ENCODE measurements at regions not wholly inside any gene's neighbourhood (a gene's known extent, or its start where the extent isn't known, plus 50 kb on each side); places are given as distances from the start of the nearest gene placed in this dataset.

GRCh38 chr3:40627095-40627494 lies 102.3 kb downstream of the ZNF621 start:
- Histone ChIP-seq H3K9me3 (ENCODE audit: control insufficient read depth, low read depth, low read length) (peaks cover 9% of the 10 kb centered on the region), H3K9me1 (ENCODE audit: control insufficient read depth, extremely low read depth, insufficient read depth, low read length) (no peaks in the 10 kb centered on the region), H3K9ac (ENCODE audit: control insufficient read depth, extremely low read depth, insufficient read depth, low read length) (no peak overlapping the region), H3K79me2 (ENCODE audit: control insufficient read depth, insufficient read depth, low read length) (no peaks in the 10 kb centered on the region), H3K27ac (ENCODE audit: control insufficient read depth, insufficient read depth, low read length) (no peak overlapping the region), H3K4me3 (ENCODE audit: control insufficient read depth in 2 of 3, extremely low read depth in 1 of 3, insufficient read depth in 2 of 3, low read depth in 1 of 3, low read length in 3 of 3) (no peak overlapping the region), H3K36me3 (ENCODE audit: control insufficient read depth in 2 of 2, extremely low read depth in 1 of 2, insufficient read depth in 2 of 2, low read length in 2 of 2) (no peaks in the 10 kb centered on the region), H4K20me1 (ENCODE audit: control insufficient read depth, extremely low read depth, insufficient read depth, low read length) (no peaks in the 10 kb centered on the region), H3K4me1 (ENCODE audit: control insufficient read depth, extremely low read depth, insufficient read depth, low read length) (peaks cover 12% of the 10 kb centered on the region), H2AFZ (ENCODE audit: control insufficient read depth, low read length) (no peak overlapping the region), H3K27me3 (ENCODE audit: control insufficient read depth, extremely low read depth, insufficient read depth, low read length) (no peaks in the 10 kb centered on the region), H3K4me2 (ENCODE audit: control insufficient read depth, extremely low read depth, insufficient read depth, low read depth, low read length) (no peak overlapping the region)
- TF ChIP-seq, protein P1, sequence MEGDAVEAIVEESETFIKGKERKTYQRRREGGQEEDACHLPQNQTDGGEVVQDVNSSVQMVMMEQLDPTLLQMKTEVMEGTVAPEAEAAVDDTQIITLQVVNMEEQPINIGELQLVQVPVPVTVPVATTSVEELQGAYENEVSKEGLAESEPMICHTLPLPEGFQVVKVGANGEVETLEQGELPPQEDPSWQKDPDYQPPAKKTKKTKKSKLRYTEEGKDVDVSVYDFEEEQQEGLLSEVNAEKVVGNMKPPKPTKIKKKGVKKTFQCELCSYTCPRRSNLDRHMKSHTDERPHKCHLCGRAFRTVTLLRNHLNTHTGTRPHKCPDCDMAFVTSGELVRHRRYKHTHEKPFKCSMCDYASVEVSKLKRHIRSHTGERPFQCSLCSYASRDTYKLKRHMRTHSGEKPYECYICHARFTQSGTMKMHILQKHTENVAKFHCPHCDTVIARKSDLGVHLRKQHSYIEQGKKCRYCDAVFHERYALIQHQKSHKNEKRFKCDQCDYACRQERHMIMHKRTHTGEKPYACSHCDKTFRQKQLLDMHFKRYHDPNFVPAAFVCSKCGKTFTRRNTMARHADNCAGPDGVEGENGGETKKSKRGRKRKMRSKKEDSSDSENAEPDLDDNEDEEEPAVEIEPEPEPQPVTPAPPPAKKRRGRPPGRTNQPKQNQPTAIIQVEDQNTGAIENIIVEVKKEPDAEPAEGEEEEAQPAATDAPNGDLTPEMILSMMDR (optimal IDR thresholded peaks at IDR 0.05 in 1 of 3, IDR thresholded peaks at IDR 0.05 in 1 of 3, conservative IDR thresholded peaks at IDR 0.05 in 1 of 3; ENCODE audit: extremely low read depth in 1 of 3, insufficient read depth in 2 of 3, low read length in 3 of 3): no peak
- no peak for TF ChIP-seq EZH2 (IDR thresholded peaks at IDR 0.05; ENCODE audit: low read length)
- dilution Hi-C loops (cut with MboI; ENCODE audit: extremely low pct_ligation_motif_present, low sequenced_read_pairs): no loop called here
- no peak for DNase-seq (ENCODE audit: low read depth, low spot score)
- no peak for FAIRE-seq

DNA sequence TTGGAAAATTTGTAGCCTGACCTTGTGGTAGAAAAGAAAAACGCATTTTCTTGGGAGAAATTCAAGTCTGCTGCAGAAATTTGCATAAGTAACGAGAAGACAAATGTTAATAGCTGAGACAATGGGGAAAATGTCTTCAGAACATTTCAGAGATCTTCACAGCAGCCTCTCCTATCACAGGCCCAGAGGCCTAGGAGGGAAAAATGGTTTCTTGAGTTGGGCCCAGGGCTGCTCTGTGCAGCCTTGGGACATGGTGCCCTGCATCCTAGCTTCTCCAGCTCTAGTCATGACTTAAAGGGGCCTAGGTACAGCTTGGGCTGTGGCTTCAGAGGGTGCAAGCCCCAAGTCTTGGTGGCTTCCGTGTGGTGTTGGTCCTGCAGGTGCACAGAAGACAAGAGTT lies 104.2 kb downstream of the ZNF621 start:
- dilution Hi-C loops (cut with MboI; ENCODE audit: extremely low pct_ligation_motif_present, low sequenced_read_pairs): no loop called here
- Histone ChIP-seq H3K27me3 (ENCODE audit: control insufficient read depth, extremely low read depth, insufficient read depth, low read length) (no peaks in the 10 kb centered on the region), H3K9me3 (ENCODE audit: control insufficient read depth, low read depth, low read length) (peaks cover 8% of the 10 kb centered on the region), H3K9ac (ENCODE audit: control insufficient read depth, extremely low read depth, insufficient read depth, low read length) (no peak overlapping the region), H2AFZ (ENCODE audit: control insufficient read depth, low read length) (no peak overlapping the region), H3K4me3 (ENCODE audit: control insufficient read depth in 2 of 3, extremely low read depth in 1 of 3, insufficient read depth in 2 of 3, low read depth in 1 of 3, low read length in 3 of 3) (no peak overlapping the region), H3K27ac (ENCODE audit: control insufficient read depth, insufficient read depth, low read length) (no peak overlapping the region), H3K4me2 (ENCODE audit: control insufficient read depth, extremely low read depth, insufficient read depth, low read depth, low read length) (no peak overlapping the region), H3K36me3 (ENCODE audit: control insufficient read depth in 2 of 2, extremely low read depth in 1 of 2, insufficient read depth in 2 of 2, low read length in 2 of 2) (no peaks in the 10 kb centered on the region), H4K20me1 (ENCODE audit: control insufficient read depth, extremely low read depth, insufficient read depth, low read length) (no peaks in the 10 kb centered on the region), H3K9me1 (ENCODE audit: control insufficient read depth, extremely low read depth, insufficient read depth, low read length) (no peaks in the 10 kb centered on the region), H3K4me1 (ENCODE audit: control insufficient read depth, extremely low read depth, insufficient read depth, low read length) (peaks cover 12% of the 10 kb centered on the region), H3K79me2 (ENCODE audit: control insufficient read depth, insufficient read depth, low read length) (no peaks in the 10 kb centered on the region)
- no peak for DNase-seq (ENCODE audit: low read depth, low spot score)
- TF ChIP-seq EZH2 (IDR thresholded peaks at IDR 0.05; ENCODE audit: low read length): no peak
- TF ChIP-seq, protein P1 (optimal IDR thresholded peaks at IDR 0.05 in 1 of 3, IDR thresholded peaks at IDR 0.05 in 1 of 3, conservative IDR thresholded peaks at IDR 0.05 in 1 of 3; ENCODE audit: extremely low read depth in 1 of 3, insufficient read depth in 2 of 3, low read length in 3 of 3): no peak
- no peak for FAIRE-seq

Measured in keratinocyte (primary cell).